Activated T-cell treated with anti-CD3 and anti-CD28 coated beads, Interleukin-2, amount 50 U/mL, for 48 hours (primary cell): ENCODE measurements at regions not wholly inside any gene's neighbourhood (a gene's known extent, or its start where the extent isn't known, plus 50 kb on each side); places are given as distances from the start of the nearest gene placed in this dataset.

ENCODE experiments used
- DNase-seq, 2 experiments: peaks; one replicate each; pipeline ENCODE4 v3.0.0-alpha.2; 2020

- no peak for DNase-seq
These were observed 235.6 kb upstream of the NCAM1 start for GRCh38 chr11:112725636-112726035.

GRCh38 chr11:112727341-112727841, 233.8 kb upstream of the NCAM1 start:
- DNase-seq = no peak

- no peak for DNase-seq
These were observed 232.9 kb upstream of the NCAM1 start for GRCh38 chr11:112728288-112728687.

GRCh38 chr11:112728716-112729115, 232.5 kb upstream of the NCAM1 start:
- DNase-seq = no peak

GRCh38 chr11:112730591-112730990, 230.6 kb upstream of the NCAM1 start:
- no peak for DNase-seq

GRCh38 chr11:112731538-112731937, 229.7 kb upstream of the NCAM1 start:
- DNase-seq = no peak

GRCh38 chr11:112732031-112732430, 229.2 kb upstream of the NCAM1 start:
- DNase-seq = no peak

- DNase-seq = no peak
These were observed 227.0 kb upstream of the NCAM1 start for GRCh38 chr11:112734207-112734606.

DNA sequence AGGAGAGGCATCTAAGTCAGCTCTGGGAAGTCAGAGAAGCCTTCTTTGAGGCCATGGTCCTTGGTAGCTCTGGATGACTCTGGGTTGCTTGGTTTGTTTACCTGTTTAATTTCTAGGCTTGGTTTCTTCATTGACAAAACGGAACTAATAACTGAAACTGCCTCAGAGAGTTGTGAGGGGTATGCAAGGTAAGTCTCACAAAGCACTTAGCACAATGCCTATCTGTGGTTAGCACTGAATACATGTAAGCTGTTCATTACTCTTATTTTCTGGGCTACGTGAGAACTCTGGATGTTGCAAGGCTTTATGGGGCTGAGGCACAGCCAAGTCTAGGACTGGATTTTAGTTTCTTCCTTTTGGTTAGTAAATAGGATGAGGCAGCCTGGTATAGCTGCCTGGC, 225.8 kb upstream of the NCAM1 start:
- DNase-seq = no peak

- DNase-seq = no peak
These were observed 217.2 kb upstream of the NCAM1 start for GRCh38 chr11:112744041-112744440.

GRCh38 chr11:112745973-112746372, 215.2 kb upstream of the NCAM1 start:
- DNase-seq = no peak

- no peak for DNase-seq
These were observed 213.0 kb upstream of the NCAM1 start for GRCh38 chr11:112748252-112748651.

DNA sequence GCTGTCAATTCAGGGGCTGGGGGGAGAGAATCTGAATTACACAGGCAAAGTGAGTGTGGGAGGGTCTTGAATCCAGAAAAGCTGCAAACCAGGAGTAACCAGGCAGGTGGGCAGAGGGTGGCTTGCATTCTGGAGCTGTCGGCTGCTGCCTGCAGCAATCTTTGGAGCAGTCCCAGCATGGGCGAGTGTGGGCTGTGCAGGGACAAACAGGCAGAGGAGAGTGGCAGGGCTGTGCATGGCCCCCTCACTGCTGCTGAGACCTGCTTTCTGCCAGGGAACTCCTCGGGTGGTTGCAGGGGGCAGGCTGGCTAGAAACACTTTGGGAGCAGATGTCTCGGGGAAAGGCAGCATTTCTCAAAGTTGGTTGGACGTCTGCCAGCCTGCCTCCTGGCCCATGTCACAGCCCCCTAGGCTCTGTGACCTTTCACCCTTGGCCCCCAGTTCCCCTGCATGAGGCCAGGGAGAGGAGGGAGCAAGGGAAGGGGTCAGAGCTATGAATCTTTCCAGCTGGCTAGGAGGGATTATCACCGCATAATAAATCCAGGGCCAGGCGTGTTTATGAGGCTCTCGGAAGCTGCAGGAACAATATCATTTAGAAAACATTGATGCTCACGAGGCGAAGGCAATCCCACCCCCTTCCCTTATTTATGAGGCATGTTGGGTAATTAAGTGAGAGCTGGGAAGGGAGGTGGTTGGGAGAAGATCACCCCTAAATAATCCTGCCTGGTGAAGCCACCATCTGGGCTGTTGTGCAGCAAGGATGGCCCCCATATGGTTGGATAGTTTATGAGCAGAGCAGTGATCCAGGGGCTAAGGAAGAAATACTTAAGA, 212.3 kb upstream of the NCAM1 start:
- DNase-seq = no peak

DNA sequence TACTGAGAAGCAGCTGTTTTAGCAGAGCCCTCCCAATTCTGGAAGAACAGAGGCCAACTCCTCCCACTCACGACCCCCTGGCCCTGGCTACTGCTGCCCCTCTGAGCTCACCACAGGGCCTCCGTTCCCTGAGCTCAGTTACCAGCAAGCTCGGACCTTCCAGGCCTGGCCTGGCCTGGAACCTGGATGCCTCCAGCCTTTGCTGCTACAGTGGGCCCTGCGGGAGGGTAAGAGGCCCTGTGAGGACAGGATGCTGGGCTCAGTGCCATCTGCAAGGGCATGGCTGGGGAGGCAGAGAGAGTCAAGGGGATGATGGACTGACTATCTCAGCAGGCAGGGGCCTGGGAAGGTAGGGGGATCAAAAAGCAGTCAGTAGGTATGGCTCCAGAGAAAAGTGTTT, 209.9 kb upstream of the NCAM1 start:
- DNase-seq = no peak

DNA sequence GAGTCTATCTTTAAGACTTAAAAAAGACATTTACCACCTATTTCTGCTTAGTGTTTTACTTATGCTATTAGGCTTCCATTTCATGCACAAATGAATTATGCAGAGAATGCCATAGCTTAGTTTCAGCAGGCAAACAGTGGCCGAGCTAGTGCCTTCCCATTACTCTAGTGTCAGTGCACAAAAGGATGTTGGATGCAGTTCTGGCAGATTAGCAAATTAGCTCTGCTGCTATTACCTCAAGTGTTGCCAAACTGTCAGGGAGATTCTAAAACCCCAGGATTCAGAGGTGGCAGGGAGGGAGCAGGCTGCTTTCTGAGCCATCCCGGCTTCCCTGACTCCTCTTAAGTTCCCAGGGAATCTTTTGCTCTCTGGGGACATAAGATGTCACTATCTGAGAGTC, 209.4 kb upstream of the NCAM1 start:
- no peak for DNase-seq

DNA sequence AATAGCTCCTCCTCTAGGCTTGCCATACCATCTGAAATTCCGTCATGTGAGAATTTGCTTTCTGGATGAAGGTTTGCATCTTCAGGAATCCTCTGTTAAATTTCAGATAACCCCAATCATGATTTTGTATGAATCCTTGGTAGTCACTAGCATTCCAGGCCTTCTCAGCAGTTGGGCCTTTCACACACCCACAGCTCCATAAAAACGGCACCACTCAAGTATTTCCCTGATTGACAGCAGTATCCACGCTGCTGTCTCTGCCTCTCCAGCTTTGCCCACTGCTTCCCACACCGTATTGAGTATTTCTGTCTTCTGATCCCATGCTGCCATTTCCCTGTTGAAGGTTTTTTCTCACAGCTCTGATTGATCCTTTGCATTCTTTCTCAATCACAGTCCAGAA, 208.7 kb upstream of the NCAM1 start:
- no peak for DNase-seq

DNA sequence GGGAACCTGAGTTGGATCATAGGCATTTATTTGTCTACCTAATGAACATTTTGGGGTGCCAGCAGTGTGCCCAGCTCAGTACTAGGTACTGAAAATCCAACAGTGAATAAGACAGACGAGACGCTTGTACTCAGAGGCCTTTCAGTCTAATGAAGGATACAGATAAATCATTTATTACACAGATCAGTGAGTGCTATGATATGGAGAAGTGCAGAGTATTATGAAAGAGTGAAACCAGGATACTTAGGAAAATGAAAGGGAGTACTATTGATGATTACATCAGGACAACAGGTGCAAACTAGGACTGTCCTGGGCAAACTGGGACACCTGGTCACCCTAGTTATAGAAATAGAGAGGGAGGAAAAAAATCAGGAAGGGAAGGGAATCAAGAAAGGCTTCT, 207.5 kb upstream of the NCAM1 start:
- DNase-seq = no peak

DNA sequence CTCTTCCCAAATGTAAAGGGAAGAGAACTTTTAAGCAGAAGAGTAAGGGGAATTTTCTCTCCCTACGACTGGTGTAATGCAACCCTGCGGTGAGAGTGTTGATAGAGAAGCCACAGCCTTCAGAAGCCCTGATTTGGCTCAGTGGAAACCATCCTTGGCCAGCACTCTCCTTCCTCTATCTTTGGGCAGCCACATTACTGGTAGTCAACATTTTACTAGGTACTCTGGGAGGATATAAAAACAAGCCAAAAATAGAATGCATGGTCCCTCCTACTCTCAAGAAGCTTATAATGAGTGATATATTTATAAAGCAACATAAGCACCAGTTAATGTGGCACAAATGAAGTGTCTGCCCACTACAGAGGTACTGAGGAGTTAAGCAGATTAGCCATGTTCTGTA, 201.8 kb upstream of the NCAM1 start:
- no peak for DNase-seq

DNA sequence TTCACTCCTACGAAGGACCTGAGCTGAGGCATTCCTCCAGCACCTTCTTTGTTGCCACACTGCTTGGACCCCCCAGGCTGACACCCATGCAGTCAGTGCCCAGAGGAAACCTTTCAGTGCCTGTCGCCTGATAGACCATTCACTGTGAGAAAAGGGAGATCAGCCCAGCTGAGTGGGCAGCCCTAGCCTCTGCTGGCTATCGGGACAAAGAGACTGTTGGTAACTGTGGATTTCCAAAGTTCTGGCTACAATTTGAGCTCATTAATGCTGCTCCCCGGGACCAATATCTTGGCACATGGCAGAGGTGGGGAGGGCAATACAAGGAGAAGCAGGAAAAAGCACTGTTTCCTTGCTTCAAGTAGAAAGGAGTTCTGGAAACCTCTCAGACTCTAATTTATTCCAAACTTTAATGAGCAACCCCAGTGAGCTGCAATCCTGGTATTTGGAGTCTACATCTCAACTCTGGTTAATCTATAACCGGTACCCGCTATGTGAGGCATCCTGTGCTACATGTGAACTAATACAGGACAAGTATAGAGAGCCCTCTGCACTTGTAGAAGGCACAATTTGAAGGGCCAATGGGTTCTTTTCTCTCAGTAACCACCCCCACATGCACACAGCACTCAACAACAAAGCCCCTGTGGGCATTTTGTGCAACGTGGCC, 200.7 kb upstream of the NCAM1 start:
- no peak for DNase-seq

- no peak for DNase-seq
These were observed 199.1 kb upstream of the NCAM1 start for GRCh38 chr11:112761911-112762706.

DNA sequence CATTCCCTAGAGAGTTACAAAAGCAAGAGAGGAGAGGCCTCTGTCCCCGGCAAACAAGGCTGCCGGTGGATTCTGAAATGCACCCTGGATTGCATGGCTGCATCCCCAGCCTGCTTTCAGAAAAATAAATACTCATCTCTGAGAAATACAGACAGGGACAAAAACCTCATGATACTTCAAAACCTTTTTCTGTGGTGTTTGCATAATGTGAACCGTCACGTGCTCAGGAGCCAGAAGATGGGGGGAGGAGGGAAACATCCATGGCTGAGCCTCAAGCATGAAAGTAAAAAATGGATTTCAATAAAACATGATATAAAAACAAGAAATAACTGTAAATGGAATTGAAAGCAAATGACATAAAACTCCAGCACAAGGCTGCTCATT, 198.5 kb upstream of the NCAM1 start:
- no peak for DNase-seq

GRCh38 chr11:112765337-112765736, 195.9 kb upstream of the NCAM1 start:
- no peak for DNase-seq

- DNase-seq = no peak
These were observed 192.1 kb upstream of the NCAM1 start for GRCh38 chr11:112769170-112769569.

DNA sequence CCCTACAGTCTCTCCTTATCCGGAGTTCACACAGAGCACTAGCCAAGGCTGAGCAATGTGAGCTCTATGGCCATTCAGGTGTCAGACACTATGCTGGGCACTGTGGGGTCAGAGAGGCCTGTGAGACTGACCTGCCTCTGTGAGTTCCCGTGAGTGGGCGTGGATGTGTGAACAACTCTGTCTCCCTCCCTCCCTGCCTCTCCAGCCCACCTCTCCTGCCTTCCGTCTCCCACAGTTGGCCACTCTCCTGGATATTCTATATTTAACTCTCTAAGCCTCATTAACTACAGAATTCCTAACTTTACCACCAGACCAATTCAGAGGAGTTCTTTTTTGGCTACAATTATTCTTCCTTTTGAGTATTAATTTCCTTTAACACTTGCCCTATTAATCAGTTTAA, 191.6 kb upstream of the NCAM1 start:
- no peak for DNase-seq
